Upper lobe of right lung (tissue), 1 donor: ENCODE measurements at regions not wholly inside any gene's neighbourhood (a gene's known extent, or its start where the extent isn't known, plus 50 kb on each side); places are given as distances from the start of the nearest gene placed in this dataset.

Experiments used
- ATAC-seq: fragments of 200-7000 bp; cut with Tn5 transposase; one replicate; pipeline ENCODE4 v1.9.1; 2020; ENCODE audit warnings: mild to moderate bottlenecking, moderate library complexity
- DNase-seq: peaks from one replicate; pipeline ENCODE4 v3.0.0-alpha.2; 2020
- H3K27ac ChIP-seq: fragments of 200-600 bp; one replicate; pipeline ENCODE4 v1.8.0; 2022
- H3K27me3 ChIP-seq: fragments of 200-600 bp; one replicate; pipeline ENCODE4 v1.8.0; 2022; ENCODE audit warnings: mild to moderate bottlenecking
- H3K36me3 ChIP-seq: fragments of 200-600 bp; one replicate; pipeline ENCODE4 v1.8.0; 2022
- H3K4me1 ChIP-seq: fragments of 200-600 bp; one replicate; pipeline ENCODE4 v1.8.0; 2022
- H3K4me3 ChIP-seq: fragments of 200-600 bp; one replicate; pipeline ENCODE4 v1.8.0; 2022; ENCODE audit warnings: mild to moderate bottlenecking
- H3K9me3 ChIP-seq: fragments of 200-600 bp; one replicate; pipeline ENCODE4 v1.8.0; 2022
- CTCF ChIP-seq: fragments of 200-600 bp; IDR thresholded peaks from one replicate; pipeline ENCODE4 v1.8.0; 2022; ENCODE audit warnings: antibody characterized with exemption
- intact Hi-C: fragments of 100-400 bp; cut with DNase I; formaldehyde crosslinking; loops from one replicate; pipeline ENCODE4 v1.11.0; 2022
- donor health status: DM: no; HTN: yes; CAD: no; lungs with severe emphysema.

GRCh38 chr20:57912227-57912582, 202.4 kb upstream of the PMEPA1 start:
- intact Hi-C loops = no loop called here
- no peak overlapping the region for H3K4me3 ChIP-seq
- no peak overlapping the region for H3K27ac ChIP-seq
- ATAC-seq = no peak
- no peak for TF ChIP-seq CTCF
- no peaks in the 10 kb centered on the region for H3K36me3 ChIP-seq
- H3K9me3 ChIP-seq = no peaks in the 10 kb centered on the region
- H3K27me3 ChIP-seq = no peaks in the 10 kb centered on the region
- no peaks in the 10 kb centered on the region for H3K4me1 ChIP-seq
- peak; percentile 17 for DNase-seq

- no peak for TF ChIP-seq CTCF
- intact Hi-C loops = no loop called here
- Histone ChIP-seq H3K9me3 (no peaks in the 10 kb centered on the region), H3K4me3 (no peak overlapping the region), H3K27me3 (no peaks in the 10 kb centered on the region), H3K4me1 (no peaks in the 10 kb centered on the region), H3K36me3 (no peaks in the 10 kb centered on the region), H3K27ac (no peak overlapping the region)
- no peak for ATAC-seq
- DNase-seq = peak; percentile 8
Measured at GRCh38 chr20:57911512-57912226, 201.9 kb upstream of the PMEPA1 start.

GRCh38 chr20:57910716-57911115, 200.9 kb upstream of the PMEPA1 start:
- DNase-seq (no peak), ATAC-seq (no peak)
- intact Hi-C loops = no loop called here
- Histone ChIP-seq H3K27ac (no peak overlapping the region), H3K27me3 (no peaks in the 10 kb centered on the region), H3K4me1 (no peaks in the 10 kb centered on the region), H3K9me3 (no peaks in the 10 kb centered on the region), H3K4me3 (no peak overlapping the region), H3K36me3 (no peaks in the 10 kb centered on the region)
- TF ChIP-seq CTCF = no peak

GRCh38 chr20:57909763-57910331, 200.0 kb upstream of the PMEPA1 start:
- H3K4me1 ChIP-seq = no peaks in the 10 kb centered on the region
- H3K27ac ChIP-seq = no peak overlapping the region
- H3K27me3 ChIP-seq = no peaks in the 10 kb centered on the region
- TF ChIP-seq CTCF = no peak
- H3K9me3 ChIP-seq = no peaks in the 10 kb centered on the region
- intact Hi-C loops = no loop called here
- DNase-seq = peak; percentile 36
- ATAC-seq = no peak
- H3K36me3 ChIP-seq = no peaks in the 10 kb centered on the region
- no peak overlapping the region for H3K4me3 ChIP-seq

- DNase-seq = peak; percentile 29
- Histone ChIP-seq H3K27me3 (no peaks in the 10 kb centered on the region), H3K27ac (no peak overlapping the region), H3K9me3 (no peaks in the 10 kb centered on the region), H3K36me3 (no peaks in the 10 kb centered on the region), H3K4me1 (no peaks in the 10 kb centered on the region), H3K4me3 (no peak overlapping the region)
- no peak for TF ChIP-seq CTCF
- no peak for ATAC-seq
- intact Hi-C loops = no loop called here
Measured at GRCh38 chr20:57908704-57909630, 199.2 kb upstream of the PMEPA1 start.
